ENCODE measurements at regions not wholly inside any gene's neighbourhood (a gene's known extent, or its start where the extent isn't known, plus 50 kb on each side); places are given as distances from the start of the nearest gene placed in this dataset.

DNA sequence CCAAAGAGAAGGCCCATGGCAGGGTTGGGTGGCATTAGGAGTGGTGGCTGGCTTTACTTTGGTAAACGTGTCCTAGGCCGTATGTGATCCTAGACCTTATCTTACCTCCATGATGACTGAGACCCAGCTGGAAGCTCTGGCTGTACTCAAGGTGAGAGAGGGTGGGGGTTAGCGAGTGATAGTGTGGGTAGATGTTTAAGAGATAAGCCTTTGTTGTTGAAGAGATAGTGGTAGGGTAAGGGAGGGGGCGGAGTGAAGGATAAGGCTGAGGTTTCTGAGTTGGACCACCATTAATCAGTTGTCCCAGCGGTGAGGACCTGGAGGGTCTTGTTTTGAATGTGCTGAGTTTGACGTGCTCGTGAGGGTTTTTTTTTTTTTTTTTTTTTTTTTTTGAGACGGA lies 61.5 kb upstream of the ULK4 start:
- no peak for TF ChIP-seq TAF1 (conservative IDR thresholded peaks at IDR 0.05)
- no peak for TF ChIP-seq EGR1 (IDR thresholded peaks at IDR 0.05; ENCODE audit: low read depth in 2 of 2)
- TF ChIP-seq, protein P1, sequence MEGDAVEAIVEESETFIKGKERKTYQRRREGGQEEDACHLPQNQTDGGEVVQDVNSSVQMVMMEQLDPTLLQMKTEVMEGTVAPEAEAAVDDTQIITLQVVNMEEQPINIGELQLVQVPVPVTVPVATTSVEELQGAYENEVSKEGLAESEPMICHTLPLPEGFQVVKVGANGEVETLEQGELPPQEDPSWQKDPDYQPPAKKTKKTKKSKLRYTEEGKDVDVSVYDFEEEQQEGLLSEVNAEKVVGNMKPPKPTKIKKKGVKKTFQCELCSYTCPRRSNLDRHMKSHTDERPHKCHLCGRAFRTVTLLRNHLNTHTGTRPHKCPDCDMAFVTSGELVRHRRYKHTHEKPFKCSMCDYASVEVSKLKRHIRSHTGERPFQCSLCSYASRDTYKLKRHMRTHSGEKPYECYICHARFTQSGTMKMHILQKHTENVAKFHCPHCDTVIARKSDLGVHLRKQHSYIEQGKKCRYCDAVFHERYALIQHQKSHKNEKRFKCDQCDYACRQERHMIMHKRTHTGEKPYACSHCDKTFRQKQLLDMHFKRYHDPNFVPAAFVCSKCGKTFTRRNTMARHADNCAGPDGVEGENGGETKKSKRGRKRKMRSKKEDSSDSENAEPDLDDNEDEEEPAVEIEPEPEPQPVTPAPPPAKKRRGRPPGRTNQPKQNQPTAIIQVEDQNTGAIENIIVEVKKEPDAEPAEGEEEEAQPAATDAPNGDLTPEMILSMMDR (IDR thresholded peaks at IDR 0.05; ENCODE audit: low read depth, low read length, missing input control): no peak
- TF ChIP-seq, protein P2, sequence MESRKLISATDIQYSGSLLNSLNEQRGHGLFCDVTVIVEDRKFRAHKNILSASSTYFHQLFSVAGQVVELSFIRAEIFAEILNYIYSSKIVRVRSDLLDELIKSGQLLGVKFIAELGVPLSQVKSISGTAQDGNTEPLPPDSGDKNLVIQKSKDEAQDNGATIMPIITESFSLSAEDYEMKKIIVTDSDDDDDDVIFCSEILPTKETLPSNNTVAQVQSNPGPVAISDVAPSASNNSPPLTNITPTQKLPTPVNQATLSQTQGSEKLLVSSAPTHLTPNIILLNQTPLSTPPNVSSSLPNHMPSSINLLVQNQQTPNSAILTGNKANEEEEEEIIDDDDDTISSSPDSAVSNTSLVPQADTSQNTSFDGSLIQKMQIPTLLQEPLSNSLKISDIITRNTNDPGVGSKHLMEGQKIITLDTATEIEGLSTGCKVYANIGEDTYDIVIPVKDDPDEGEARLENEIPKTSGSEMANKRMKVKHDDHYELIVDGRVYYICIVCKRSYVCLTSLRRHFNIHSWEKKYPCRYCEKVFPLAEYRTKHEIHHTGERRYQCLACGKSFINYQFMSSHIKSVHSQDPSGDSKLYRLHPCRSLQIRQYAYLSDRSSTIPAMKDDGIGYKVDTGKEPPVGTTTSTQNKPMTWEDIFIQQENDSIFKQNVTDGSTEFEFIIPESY (IDR thresholded peaks at IDR 0.05): no peak
- TF ChIP-seq NR2F2 (IDR thresholded peaks at IDR 0.05): no peak

Data from liver (tissue), 3 donors.